ENCODE measurements at regions not wholly inside any gene's neighbourhood (a gene's known extent, or its start where the extent isn't known, plus 50 kb on each side); places are given as distances from the start of the nearest gene placed in this dataset.

GRCh38 chr9:108612513-108612912, 243.3 kb downstream of the ACTL7B start:
- Histone ChIP-seq H3K27ac (no peak overlapping the region), H3K27me3 (no peaks in the 10 kb centered on the region), H3K36me3 (no peaks in the 10 kb centered on the region), H3K4me1 (no peaks in the 10 kb centered on the region), H3K9me3 (no peaks in the 10 kb centered on the region), H3K4me3 (no peak overlapping the region)
- TF ChIP-seq POLR2A (IDR thresholded peaks at IDR 0.05): no peak
- TF ChIP-seq EP300 (IDR thresholded peaks at IDR 0.05): no peak
- no peak for TF ChIP-seq CTCF (IDR thresholded peaks at IDR 0.05)
- TF ChIP-seq POLR2AphosphoS5 (IDR thresholded peaks at IDR 0.05): no peak
- DNase-seq: no peak
- intact Hi-C loops (cut with DNase I; ENCODE audit: low total_unique reads): no loop called here
- 75 to 85% (median 83%) methylated on average over 2 of the region's 2 CpGs for WGBS, 5 donors

GRCh38 chr9:108609897-108610253, 245.9 kb downstream of the ACTL7B start:
- intact Hi-C loops (cut with DNase I; ENCODE audit: low total_unique reads): no loop called here
- WGBS, 5 donors: 36 to 51% (median 45%) methylated on average over 2 of the region's 2 CpGs
- Histone ChIP-seq H3K4me1 (no peaks in the 10 kb centered on the region), H3K27ac (no peak overlapping the region), H3K36me3 (no peaks in the 10 kb centered on the region), H3K9me3 (no peaks in the 10 kb centered on the region), H3K27me3 (no peaks in the 10 kb centered on the region), H3K4me3 (no peak overlapping the region)
- TF ChIP-seq POLR2AphosphoS5 (IDR thresholded peaks at IDR 0.05) (no peak), EP300 (IDR thresholded peaks at IDR 0.05) (no peak), CTCF (IDR thresholded peaks at IDR 0.05) (no peak), POLR2A (IDR thresholded peaks at IDR 0.05) (no peak)
- DNase-seq: no peak

DNA sequence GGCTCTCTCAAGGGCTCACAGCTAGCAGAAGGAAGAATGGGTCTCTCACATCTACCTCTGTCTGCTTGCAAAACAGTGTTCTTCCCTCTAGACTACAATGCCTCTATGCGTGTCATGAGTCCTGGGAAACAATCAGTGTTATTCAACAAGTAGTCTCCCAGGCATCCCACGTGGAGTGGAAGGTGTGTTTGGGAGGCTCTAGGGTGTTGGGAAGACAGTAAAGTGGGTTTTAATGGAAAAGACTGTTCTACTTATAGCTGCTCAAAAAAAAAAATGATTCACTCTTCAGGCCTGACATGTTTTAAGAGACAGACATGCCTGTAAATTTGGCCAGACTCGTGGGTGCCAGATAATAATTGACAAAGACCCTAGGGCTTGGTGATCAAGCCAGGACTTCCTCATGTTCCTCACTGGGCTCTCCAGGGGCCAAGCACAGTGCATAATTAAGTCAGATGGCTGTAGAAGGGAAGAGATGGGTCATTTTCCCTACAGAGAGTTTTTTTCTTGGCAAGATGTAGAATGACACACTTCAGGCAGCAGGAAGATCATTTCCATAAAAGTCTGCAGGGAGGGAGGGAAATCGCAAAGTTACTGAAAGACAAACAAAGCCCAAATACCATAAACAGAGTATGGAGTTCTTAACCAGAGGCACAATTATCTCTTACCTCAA, 246.4 kb downstream of the ACTL7B start:
- no peak for DNase-seq
- no peak for TF ChIP-seq EP300 (IDR thresholded peaks at IDR 0.05)
- no peak for TF ChIP-seq POLR2AphosphoS5 (IDR thresholded peaks at IDR 0.05)
- TF ChIP-seq POLR2A (IDR thresholded peaks at IDR 0.05): no peak
- TF ChIP-seq CTCF (IDR thresholded peaks at IDR 0.05): no peak
- Histone ChIP-seq H3K4me3 (no peak overlapping the region), H3K9me3 (no peaks in the 10 kb centered on the region), H3K27me3 (no peaks in the 10 kb centered on the region), H3K4me1 (no peaks in the 10 kb centered on the region), H3K36me3 (no peaks in the 10 kb centered on the region), H3K27ac (no peak overlapping the region)
- intact Hi-C loops (cut with DNase I; ENCODE audit: low total_unique reads): no loop called here
- 54 to 63% (median 57%) methylated on average over 4 of the region's 4 CpGs for WGBS, 5 donors

DNA sequence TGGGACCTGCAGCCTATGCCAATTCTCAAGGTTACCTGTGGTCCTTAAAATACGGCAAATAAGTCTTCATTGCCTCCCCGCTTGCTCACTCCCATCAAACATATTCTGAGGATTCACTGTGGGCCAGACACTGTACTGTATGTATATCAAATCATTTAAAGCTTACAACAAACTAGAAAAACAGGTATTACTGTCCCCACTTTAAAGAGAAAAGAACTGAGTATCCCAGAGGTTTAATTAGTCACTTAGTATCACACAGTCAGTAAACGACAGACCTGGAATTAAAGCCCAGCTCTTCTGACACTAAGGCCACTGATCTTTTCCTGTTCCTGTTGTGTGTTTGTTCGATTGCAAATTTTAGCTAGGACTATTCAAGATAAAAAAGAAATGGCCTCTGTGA, 248.2 kb downstream of the ACTL7B start:
- no peak for DNase-seq
- no peaks in the 10 kb centered on the region for H3K9me3 ChIP-seq
- H3K27me3 ChIP-seq: no peaks in the 10 kb centered on the region
- TF ChIP-seq POLR2AphosphoS5 (IDR thresholded peaks at IDR 0.05) (no peak), EP300 (IDR thresholded peaks at IDR 0.05) (no peak), CTCF (IDR thresholded peaks at IDR 0.05) (no peak), POLR2A (IDR thresholded peaks at IDR 0.05) (no peak)
- H3K4me3 ChIP-seq: no peak overlapping the region
- peaks cover 0 to 6% (median 0%) of the 10 kb centered on the region in 4 donors for H3K4me1 ChIP-seq
- no peak overlapping the region for H3K27ac ChIP-seq
- intact Hi-C loops (cut with DNase I; ENCODE audit: low total_unique reads): no loop called here
- WGBS, 5 donors: 81 to 88% (median 86%) methylated on average over 4 of the region's 4 CpGs
- no peaks in the 10 kb centered on the region for H3K36me3 ChIP-seq
